Liver (tissue), 8 donors: ENCODE measurements at regions not wholly inside any gene's neighbourhood (a gene's known extent, or its start where the extent isn't known, plus 50 kb on each side); places are given as distances from the start of the nearest gene placed in this dataset.

ENCODE experiments used
- DNase-seq: peaks from one replicate; pipeline ENCODE4 v3.0.0-alpha.2; 2017; ENCODE audit warnings: low spot score
- H3K27ac ChIP-seq, 2 donors: one replicate each; pipeline ENCODE4 v1.7.0; 2013; ENCODE audit warnings: inconsistent platforms in 2 of 2, low read length in 2 of 2, control low read depth in 1 of 2, low read depth in 1 of 2, mild to moderate bottlenecking in 1 of 2
- H3K27me3 ChIP-seq, 4 donors: one replicate each; pipeline versions ENCODE4 v1.6.1 to v1.7.0; 2013; ENCODE audit warnings: low read length in 3 of 4, inconsistent platforms in 1 of 4, mild to moderate bottlenecking in 1 of 4, moderate library complexity in 1 of 4; ENCODE audit not compliant: control insufficient read depth in 4 of 4, insufficient read depth in 4 of 4
- H3K36me3 ChIP-seq, 4 donors: one replicate each; pipeline versions ENCODE4 v1.6.1 to v1.7.0; 2013; ENCODE audit warnings: low read length in 3 of 4, mild to moderate bottlenecking in 3 of 4, low read depth in 1 of 4, moderate library complexity in 1 of 4; ENCODE audit not compliant: control insufficient read depth in 4 of 4, insufficient read depth in 3 of 4
- H3K4me1 ChIP-seq, 4 donors: one replicate each; pipeline versions ENCODE4 v1.6.1 to v1.7.0; 2013; ENCODE audit warnings: low read length in 3 of 4, mild to moderate bottlenecking in 3 of 4, moderate library complexity in 1 of 4; ENCODE audit not compliant: control insufficient read depth in 4 of 4, insufficient read depth in 4 of 4
- H3K4me3 ChIP-seq, 3 donors: one replicate each; pipeline versions ENCODE4 v1.6.1 to v1.7.0; 2013; ENCODE audit warnings: low read length in 3 of 3, control low read depth in 1 of 3, low read depth in 1 of 3, mild to moderate bottlenecking in 1 of 3
- H3K9ac ChIP-seq, 2 donors: one replicate each; pipeline ENCODE4 v1.7.0; 2013; ENCODE audit warnings: low read length in 2 of 2, mild to moderate bottlenecking in 2 of 2, moderate library complexity in 2 of 2, control low read depth in 1 of 2, low read depth in 1 of 2
- H3K9me3 ChIP-seq, 4 donors: one replicate each; pipeline versions ENCODE4 v1.6.1 to v1.7.0; 2013; ENCODE audit warnings: low read length in 3 of 4; ENCODE audit not compliant: control insufficient read depth in 4 of 4
- EGR1 ChIP-seq, 2 donors: IDR thresholded peaks; 2 replicates each; pipeline ENCODE4 v1.6.1; 2016 to 2018; ENCODE audit warnings: antibody characterized with exemption in 2 of 2, low read depth in 2 of 2
- FOXA1 ChIP-seq: IDR thresholded peaks from 2 replicates; pipeline ENCODE4 v1.6.1; 2016; ENCODE audit warnings: antibody characterized with exemption
- FOXA2 ChIP-seq: IDR thresholded peaks from 2 replicates; pipeline ENCODE4 v1.6.1; 2016; ENCODE audit warnings: antibody characterized with exemption
- GABPA ChIP-seq, 2 donors: IDR thresholded peaks in 1 of 2; conservative IDR thresholded peaks in 1 of 2; 2 replicates each; pipeline ENCODE4 v1.6.1; 2016; ENCODE audit warnings: antibody characterized with exemption in 2 of 2, mild to moderate bottlenecking in 1 of 2, moderate library complexity in 1 of 2
- HNF4A ChIP-seq, 2 donors: conservative IDR thresholded peaks; 2 replicates each; pipeline ENCODE4 v1.6.1; 2016; ENCODE audit warnings: antibody characterized with exemption in 2 of 2, mild to moderate bottlenecking in 2 of 2
- HNF4G ChIP-seq: IDR thresholded peaks from 2 replicates; pipeline ENCODE4 v1.6.1; 2016; ENCODE audit warnings: antibody characterized with exemption
- JUND ChIP-seq, 2 donors: IDR thresholded peaks; 2 replicates each; pipeline ENCODE4 v1.6.1; 2016; ENCODE audit warnings: antibody characterized with exemption in 2 of 2
- MAX ChIP-seq: IDR thresholded peaks from 2 replicates; pipeline ENCODE4 v1.6.1; 2016; ENCODE audit warnings: antibody characterized with exemption
- NR2F2 ChIP-seq: IDR thresholded peaks from 2 replicates; pipeline ENCODE4 v1.6.1; 2016; ENCODE audit warnings: antibody characterized with exemption
- RAD21 ChIP-seq, 2 donors: IDR thresholded peaks; 2 replicates each; pipeline ENCODE4 v1.6.1; 2016; ENCODE audit warnings: antibody characterized with exemption in 2 of 2, mild to moderate bottlenecking in 2 of 2
- REST ChIP-seq: IDR thresholded peaks from 2 replicates; pipeline ENCODE4 v1.6.1; 2016; ENCODE audit warnings: antibody characterized with exemption, mild to moderate bottlenecking
- RXRA ChIP-seq, 2 donors: IDR thresholded peaks; 2 replicates each; pipeline ENCODE4 v1.6.1; 2017 to 2018; ENCODE audit warnings: antibody characterized with exemption in 2 of 2, mild to moderate bottlenecking in 1 of 2
- SP1 ChIP-seq: IDR thresholded peaks from 2 replicates; pipeline ENCODE4 v1.6.1; 2018; ENCODE audit warnings: antibody characterized with exemption, mild to moderate bottlenecking
- TAF1 ChIP-seq: conservative IDR thresholded peaks from 2 replicates; pipeline ENCODE4 v1.6.1; 2016; ENCODE audit warnings: antibody characterized with exemption, mild to moderate bottlenecking
- YY1 ChIP-seq: IDR thresholded peaks from 2 replicates; pipeline ENCODE4 v1.6.1; 2016; ENCODE audit warnings: antibody characterized with exemption, mild to moderate bottlenecking
- ZBTB33 ChIP-seq: IDR thresholded peaks from 2 replicates; pipeline ENCODE4 v1.6.1; 2016; ENCODE audit warnings: antibody characterized with exemption
- WGBS: extraction: QIAGEN DNeasy Blood & Tissue Kit; methylation state at CpG from one replicate; pipeline ENCODE4 v1.1.7; 2013; 5-methylcytosine and 5-hydroxymethylcytosine counted together
- TF ChIP-seq, protein P1 (sequence below): fragments of 150-350 bp; IDR thresholded peaks from 2 replicates; pipeline ENCODE4 v1.5.1; 2017; ENCODE audit warnings: improper control_type of control experiment, low read depth, low read length; ENCODE audit not compliant: missing input control
- TF ChIP-seq, protein P2 (sequence below): IDR thresholded peaks from 2 replicates; pipeline ENCODE4 v1.6.1; 2016; ENCODE audit warnings: antibody characterized with exemption
- donor health status: healthy.
- donor health status: healthy.
- donor health status: healthy.
- donor health status: healthy.
- donor health status: healthy.

DNA sequence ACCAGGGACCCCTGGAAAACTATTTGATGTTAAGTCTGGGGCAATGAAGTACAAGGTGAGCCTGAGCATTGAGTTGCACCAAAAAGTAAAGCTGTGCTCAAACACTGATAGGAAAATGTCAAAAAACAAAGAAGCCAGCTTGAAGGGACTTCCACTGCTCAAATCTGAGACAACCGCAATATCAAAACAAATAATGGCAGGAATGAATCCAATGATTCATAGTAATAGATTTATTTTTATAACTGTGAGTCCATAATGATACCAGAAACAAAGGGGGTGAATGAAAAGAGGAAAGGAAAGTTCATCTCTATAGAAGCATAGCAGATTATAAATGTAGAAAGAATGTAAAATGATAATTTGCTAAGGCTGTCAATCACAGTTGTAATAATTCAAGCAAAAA, 237.3 kb upstream of the ZBTB20 start:
- no peak for DNase-seq
- no peaks in the 10 kb centered on the region for H3K9me3 ChIP-seq
- H3K4me1 ChIP-seq: no peaks in the 10 kb centered on the region
- H3K9ac ChIP-seq: no peak overlapping the region
- H3K27ac ChIP-seq: no peak overlapping the region
- WGBS: 92% methylated on average over 1 of the region's 1 CpG
- no peaks in the 10 kb centered on the region for H3K27me3 ChIP-seq
- H3K4me3 ChIP-seq: no peak overlapping the region
- TF ChIP-seq SP1: no peak
- no peak for TF ChIP-seq ZBTB33
- no peaks in the 10 kb centered on the region for H3K36me3 ChIP-seq

GRCh38 chr3:115385774-115386730, 237.3 kb upstream of the GAP43 start:
- no peaks in the 10 kb centered on the region for H3K9me3 ChIP-seq
- H3K36me3 ChIP-seq: no peaks in the 10 kb centered on the region
- no peaks in the 10 kb centered on the region for H3K27me3 ChIP-seq
- no peak overlapping the region for H3K9ac ChIP-seq
- DNase-seq: no peak
- TF ChIP-seq HNF4A (conservative IDR thresholded peaks at IDR 0.05) (no peak), HNF4G (no peak), NR2F2 (no peak), MAX (no peak), JUND (IDR thresholded peaks at IDR 0.05) (no peak), EGR1 (IDR thresholded peaks at IDR 0.05; ENCODE audit: low read depth in 2 of 2) (no peak), REST (no peak), SP1 (no peak), ZBTB33 (no peak), GABPA (IDR thresholded peaks at IDR 0.05 in 1 of 2, conservative IDR thresholded peaks at IDR 0.05 in 1 of 2) (no peak), TAF1 (no peak), FOXA2 (no peak), RAD21 (IDR thresholded peaks at IDR 0.05) (no peak), FOXA1 (no peak), YY1 (no peak), RXRA (IDR thresholded peaks at IDR 0.05) (no peak)
- TF ChIP-seq, protein P1, sequence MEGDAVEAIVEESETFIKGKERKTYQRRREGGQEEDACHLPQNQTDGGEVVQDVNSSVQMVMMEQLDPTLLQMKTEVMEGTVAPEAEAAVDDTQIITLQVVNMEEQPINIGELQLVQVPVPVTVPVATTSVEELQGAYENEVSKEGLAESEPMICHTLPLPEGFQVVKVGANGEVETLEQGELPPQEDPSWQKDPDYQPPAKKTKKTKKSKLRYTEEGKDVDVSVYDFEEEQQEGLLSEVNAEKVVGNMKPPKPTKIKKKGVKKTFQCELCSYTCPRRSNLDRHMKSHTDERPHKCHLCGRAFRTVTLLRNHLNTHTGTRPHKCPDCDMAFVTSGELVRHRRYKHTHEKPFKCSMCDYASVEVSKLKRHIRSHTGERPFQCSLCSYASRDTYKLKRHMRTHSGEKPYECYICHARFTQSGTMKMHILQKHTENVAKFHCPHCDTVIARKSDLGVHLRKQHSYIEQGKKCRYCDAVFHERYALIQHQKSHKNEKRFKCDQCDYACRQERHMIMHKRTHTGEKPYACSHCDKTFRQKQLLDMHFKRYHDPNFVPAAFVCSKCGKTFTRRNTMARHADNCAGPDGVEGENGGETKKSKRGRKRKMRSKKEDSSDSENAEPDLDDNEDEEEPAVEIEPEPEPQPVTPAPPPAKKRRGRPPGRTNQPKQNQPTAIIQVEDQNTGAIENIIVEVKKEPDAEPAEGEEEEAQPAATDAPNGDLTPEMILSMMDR: no peak
- TF ChIP-seq, protein P2, sequence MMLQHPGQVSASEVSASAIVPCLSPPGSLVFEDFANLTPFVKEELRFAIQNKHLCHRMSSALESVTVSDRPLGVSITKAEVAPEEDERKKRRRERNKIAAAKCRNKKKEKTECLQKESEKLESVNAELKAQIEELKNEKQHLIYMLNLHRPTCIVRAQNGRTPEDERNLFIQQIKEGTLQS: no peak
- H3K4me1 ChIP-seq: no peaks in the 10 kb centered on the region
- H3K27ac ChIP-seq: no peak overlapping the region
- H3K4me3 ChIP-seq: no peak overlapping the region
- WGBS: 83% methylated on average over 7 of the region's 7 CpGs
